Bronchial epithelial cell (primary cell): ENCODE measurements at regions not wholly inside any gene's neighbourhood (a gene's known extent, or its start where the extent isn't known, plus 50 kb on each side); places are given as distances from the start of the nearest gene placed in this dataset.

Experiments
- DNase-seq: peaks from one replicate; pipeline ENCODE4 v3.0.0-alpha.2; 2010; ENCODE audit warnings: low read depth
- FAIRE-seq: peaks from 2 replicates; lab custom pipeline; 2011; peaks lifted over from hg19 to GRCh38; lab: Jason Lieb, UNC
- H3K27me3 ChIP-seq: 2 replicates; pipeline ENCODE4 v1.5.1; 2011; ENCODE audit warnings: low read length; ENCODE audit not compliant: control insufficient read depth, insufficient read depth
- H3K36me3 ChIP-seq: 2 replicates; pipeline ENCODE4 v1.5.1; 2011; ENCODE audit warnings: low read length; ENCODE audit not compliant: control insufficient read depth, insufficient read depth
- H3K4me3 ChIP-seq: 2 replicates; pipeline ENCODE4 v1.5.1; 2011; ENCODE audit warnings: mild to moderate bottlenecking, low read depth, low read length, control low read depth
- CTCF ChIP-seq: IDR thresholded peaks from 2 replicates; pipeline ENCODE4 v1.5.1; 2011; ENCODE audit warnings: mild to moderate bottlenecking, moderate library complexity, low read length, control low read depth, inconsistent platforms; ENCODE audit not compliant: insufficient read depth, severe bottlenecking

- Histone ChIP-seq H3K4me3 (no peak overlapping the region), H3K27me3 (no peaks in the 10 kb centered on the region), H3K36me3 (no peaks in the 10 kb centered on the region)
- DNase-seq = no peak
- FAIRE-seq = no peak
- no peak for TF ChIP-seq CTCF
Measured at GRCh38 chr12:97024393-97024792, 117.3 kb downstream of the NEDD1 start.

GRCh38 chr12:97026901-97027300, 119.8 kb downstream of the NEDD1 start:
- TF ChIP-seq CTCF = no peak
- FAIRE-seq = no peak
- Histone ChIP-seq H3K4me3 (no peak overlapping the region), H3K36me3 (no peaks in the 10 kb centered on the region), H3K27me3 (no peaks in the 10 kb centered on the region)
- no peak for DNase-seq

- DNase-seq (no peak), FAIRE-seq (no peak)
- TF ChIP-seq CTCF = no peak
- Histone ChIP-seq H3K36me3 (no peaks in the 10 kb centered on the region), H3K4me3 (no peak overlapping the region), H3K27me3 (no peaks in the 10 kb centered on the region)
Measured at GRCh38 chr12:97027482-97027881, 120.4 kb downstream of the NEDD1 start.

- H3K27me3 ChIP-seq = no peaks in the 10 kb centered on the region
- no peak for FAIRE-seq
- no peak for DNase-seq
- no peak overlapping the region for H3K4me3 ChIP-seq
- H3K36me3 ChIP-seq = no peaks in the 10 kb centered on the region
- TF ChIP-seq CTCF = no peak
Measured at GRCh38 chr12:97038131-97038530, 131.1 kb downstream of the NEDD1 start.

GRCh38 chr12:97038834-97039233, 131.8 kb downstream of the NEDD1 start:
- TF ChIP-seq CTCF = no peak
- peak; percentile 45 for DNase-seq
- no peak for FAIRE-seq
- H3K4me3 ChIP-seq = no peak overlapping the region
- H3K36me3 ChIP-seq = no peaks in the 10 kb centered on the region
- no peaks in the 10 kb centered on the region for H3K27me3 ChIP-seq

GRCh38 chr12:97046901-97047300, 139.8 kb downstream of the NEDD1 start:
- TF ChIP-seq CTCF = no peak
- Histone ChIP-seq H3K36me3 (no peaks in the 10 kb centered on the region), H3K27me3 (no peaks in the 10 kb centered on the region), H3K4me3 (no peak overlapping the region)
- DNase-seq = no peak
- no peak for FAIRE-seq
